Ovary (tissue), 7 donors: ENCODE measurements at regions not wholly inside any gene's neighbourhood (a gene's known extent, or its start where the extent isn't known, plus 50 kb on each side); places are given as distances from the start of the nearest gene placed in this dataset.

Experiments used
- DNase-seq, 5 donors: peaks; one replicate each; pipeline ENCODE4 v3.0.0-alpha.2; 2019 to 2020
- H3K27ac ChIP-seq, 2 donors: fragments of 200-600 bp; one replicate each; pipeline versions ENCODE4 v1.5.1 to v1.8.0; 2019 to 2022
- H3K27me3 ChIP-seq: fragments of 200-600 bp; one replicate; pipeline ENCODE4 v1.8.0; 2022
- H3K36me3 ChIP-seq: fragments of 200-600 bp; sonication (generic); one replicate; pipeline ENCODE4 v1.5.1; 2019
- H3K4me1 ChIP-seq: one replicate; pipeline ENCODE4 v1.8.1; 2013; ENCODE audit warnings: mild to moderate bottlenecking, moderate library complexity; ENCODE audit not compliant: insufficient read depth
- H3K4me3 ChIP-seq: fragments of 200-600 bp; sonication (generic); one replicate; pipeline ENCODE4 v1.5.1; 2017
- H3K9me3 ChIP-seq, 2 donors: fragments of 200-600 bp in 1 of 2; sonication (generic) in 1 of 2; one replicate each; pipeline versions ENCODE4 v1.5.1 to v1.8.1; 2013 to 2019; ENCODE audit warnings: mild to moderate bottlenecking in 1 of 2, moderate library complexity in 1 of 2
- EP300 ChIP-seq: sonication (generic); formaldehyde crosslinking; IDR thresholded peaks from one replicate; pipeline ENCODE4 v1.6.1; 2017; ENCODE audit warnings: antibody characterized with exemption
- POLR2A ChIP-seq: fragments of 450-650 bp; IDR thresholded peaks from one replicate; pipeline ENCODE4 v1.6.1; 2017; ENCODE audit warnings: antibody characterized with exemption, mild to moderate bottlenecking, moderate library complexity
- WGBS, 3 donors: extraction: QIAGEN DNeasy Blood & Tissue Kit in 1 of 3; methylation state at CpG; one replicate each; pipeline versions ENCODE4 v1.1.5 to v1.1.7; 2013 to 2017; 5-methylcytosine and 5-hydroxymethylcytosine counted together
- intact Hi-C, 4 donors: fragments of 100-400 bp; cut with DNase I; formaldehyde crosslinking; loops; one replicate each; pipeline versions ENCODE4 v1.11.0 to v1.15.1; 2022 to 2023
- TF ChIP-seq, protein P1 (sequence below), 3 donors: fragments of 450-650 bp in 2 of 3; fragments of 200-600 bp in 1 of 3; IDR thresholded peaks; one replicate each; pipeline versions ENCODE4 v1.5.1 to v1.8.0; 2016 to 2022; ENCODE audit warnings: antibody characterized with exemption in 3 of 3, mild to moderate bottlenecking in 1 of 3
- donor health status: DM: no; HTN: no; CAD: no; lungs with moderate emphysema.
- donor health status: DM: no; HTN: no; CAD: no.
- donor health status: Bipolar disorder and iron deficiency.
- donor health status: DM: no; HTN: no; CAD: no.
- donor health status: DM: yes; HTN: yes; CAD: no.

DNA sequence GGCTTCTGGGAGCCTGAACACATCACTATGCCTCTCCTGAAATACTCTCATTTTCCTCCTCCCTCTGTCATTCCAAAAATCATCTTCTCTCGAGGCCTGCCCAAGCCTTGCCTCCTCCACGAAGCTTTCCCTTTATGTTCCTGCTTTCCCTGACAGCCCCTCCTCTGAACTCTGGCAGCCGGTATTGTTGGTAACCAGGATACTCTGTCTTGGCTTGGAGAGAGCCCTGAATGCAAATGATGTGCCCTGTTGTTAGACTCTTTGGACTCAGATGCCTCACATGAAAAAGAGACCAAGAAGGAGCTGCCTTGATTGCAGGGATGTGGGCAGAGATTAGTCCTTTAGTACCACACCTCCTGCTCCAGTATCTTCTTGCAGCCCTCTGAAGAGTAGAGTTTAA lies 138.5 kb upstream of the DLX2 start:
- H3K27me3 ChIP-seq = no peaks in the 10 kb centered on the region
- H3K4me3 ChIP-seq = no peak overlapping the region
- intact Hi-C loops = no loop called here
- H3K4me1 ChIP-seq = no peaks in the 10 kb centered on the region
- no peaks in the 10 kb centered on the region for H3K36me3 ChIP-seq
- no peak overlapping the region for H3K27ac ChIP-seq
- 76 to 92% (median 81%) methylated on average over 3 of the region's 3 CpGs for WGBS, 3 donors
- no peak for DNase-seq
- H3K9me3 ChIP-seq = no peaks in the 10 kb centered on the region
- TF ChIP-seq POLR2A = no peak
- no peak for TF ChIP-seq EP300
- TF ChIP-seq, protein P1, sequence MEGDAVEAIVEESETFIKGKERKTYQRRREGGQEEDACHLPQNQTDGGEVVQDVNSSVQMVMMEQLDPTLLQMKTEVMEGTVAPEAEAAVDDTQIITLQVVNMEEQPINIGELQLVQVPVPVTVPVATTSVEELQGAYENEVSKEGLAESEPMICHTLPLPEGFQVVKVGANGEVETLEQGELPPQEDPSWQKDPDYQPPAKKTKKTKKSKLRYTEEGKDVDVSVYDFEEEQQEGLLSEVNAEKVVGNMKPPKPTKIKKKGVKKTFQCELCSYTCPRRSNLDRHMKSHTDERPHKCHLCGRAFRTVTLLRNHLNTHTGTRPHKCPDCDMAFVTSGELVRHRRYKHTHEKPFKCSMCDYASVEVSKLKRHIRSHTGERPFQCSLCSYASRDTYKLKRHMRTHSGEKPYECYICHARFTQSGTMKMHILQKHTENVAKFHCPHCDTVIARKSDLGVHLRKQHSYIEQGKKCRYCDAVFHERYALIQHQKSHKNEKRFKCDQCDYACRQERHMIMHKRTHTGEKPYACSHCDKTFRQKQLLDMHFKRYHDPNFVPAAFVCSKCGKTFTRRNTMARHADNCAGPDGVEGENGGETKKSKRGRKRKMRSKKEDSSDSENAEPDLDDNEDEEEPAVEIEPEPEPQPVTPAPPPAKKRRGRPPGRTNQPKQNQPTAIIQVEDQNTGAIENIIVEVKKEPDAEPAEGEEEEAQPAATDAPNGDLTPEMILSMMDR (IDR thresholded peaks at IDR 0.05) = no peak

DNA sequence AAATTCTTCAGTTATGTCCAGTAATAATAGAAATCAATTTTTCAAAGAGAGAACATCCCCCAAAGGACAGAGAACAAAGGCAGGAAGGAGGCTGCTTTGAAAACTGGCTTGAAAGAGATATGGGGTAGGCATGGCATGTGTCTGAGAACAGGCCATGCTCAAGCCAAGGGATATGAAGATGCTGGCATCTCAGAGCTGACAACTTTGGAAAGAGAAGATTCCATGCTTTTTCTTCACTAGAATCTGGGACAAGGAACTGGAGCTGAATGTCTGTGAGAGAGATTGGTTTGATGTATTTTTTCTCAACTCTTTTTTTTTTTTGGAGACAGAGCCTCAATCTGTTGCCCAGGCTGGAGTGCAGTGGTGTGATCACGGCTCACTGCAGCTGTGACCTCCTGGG lies 139.8 kb upstream of the DLX2 start:
- Histone ChIP-seq H3K4me1 (no peaks in the 10 kb centered on the region), H3K9me3 (no peaks in the 10 kb centered on the region), H3K4me3 (no peak overlapping the region), H3K36me3 (no peaks in the 10 kb centered on the region), H3K27ac (no peak overlapping the region), H3K27me3 (no peaks in the 10 kb centered on the region)
- TF ChIP-seq, protein P1 (IDR thresholded peaks at IDR 0.05) = no peak
- TF ChIP-seq POLR2A (no peak), EP300 (no peak)
- intact Hi-C loops = no loop called here
- DNase-seq = no peak
- whole genome bisulfite sequencing, 3 donors = 78 to 100% (median 86%) methylated on average over 1 of the region's 1 CpG

DNA sequence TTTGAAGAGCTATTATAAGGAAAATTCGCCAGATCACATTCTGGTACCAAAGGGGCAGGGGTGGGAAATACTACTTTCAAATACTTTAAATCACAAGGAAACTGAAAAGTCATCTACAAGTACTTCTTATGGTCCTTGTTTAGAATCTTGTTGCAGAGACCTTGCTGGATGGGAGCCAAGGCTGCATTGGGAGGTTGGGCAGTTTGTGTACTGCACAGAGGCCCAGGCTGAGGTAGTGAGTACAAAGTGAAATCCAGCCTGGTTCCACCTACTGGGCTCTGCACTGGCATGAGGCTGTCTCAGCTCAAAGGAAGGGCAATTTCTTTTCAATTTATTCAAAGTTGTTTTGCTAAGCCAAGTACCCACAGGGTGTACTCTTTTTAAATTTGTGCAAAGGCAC lies 140.3 kb upstream of the DLX2 start:
- Histone ChIP-seq H3K27me3 (no peaks in the 10 kb centered on the region), H3K9me3 (no peaks in the 10 kb centered on the region), H3K36me3 (no peaks in the 10 kb centered on the region), H3K4me3 (no peak overlapping the region), H3K4me1 (no peaks in the 10 kb centered on the region), H3K27ac (no peak overlapping the region)
- TF ChIP-seq POLR2A = no peak
- TF ChIP-seq, protein P1 (IDR thresholded peaks at IDR 0.05) = no peak
- TF ChIP-seq EP300 = no peak
- no peak for DNase-seq
- WGBS, 3 donors = 90 to 100% (median 100%) methylated on average over 1 of the region's 1 CpG
- intact Hi-C loops = no loop called here

DNA sequence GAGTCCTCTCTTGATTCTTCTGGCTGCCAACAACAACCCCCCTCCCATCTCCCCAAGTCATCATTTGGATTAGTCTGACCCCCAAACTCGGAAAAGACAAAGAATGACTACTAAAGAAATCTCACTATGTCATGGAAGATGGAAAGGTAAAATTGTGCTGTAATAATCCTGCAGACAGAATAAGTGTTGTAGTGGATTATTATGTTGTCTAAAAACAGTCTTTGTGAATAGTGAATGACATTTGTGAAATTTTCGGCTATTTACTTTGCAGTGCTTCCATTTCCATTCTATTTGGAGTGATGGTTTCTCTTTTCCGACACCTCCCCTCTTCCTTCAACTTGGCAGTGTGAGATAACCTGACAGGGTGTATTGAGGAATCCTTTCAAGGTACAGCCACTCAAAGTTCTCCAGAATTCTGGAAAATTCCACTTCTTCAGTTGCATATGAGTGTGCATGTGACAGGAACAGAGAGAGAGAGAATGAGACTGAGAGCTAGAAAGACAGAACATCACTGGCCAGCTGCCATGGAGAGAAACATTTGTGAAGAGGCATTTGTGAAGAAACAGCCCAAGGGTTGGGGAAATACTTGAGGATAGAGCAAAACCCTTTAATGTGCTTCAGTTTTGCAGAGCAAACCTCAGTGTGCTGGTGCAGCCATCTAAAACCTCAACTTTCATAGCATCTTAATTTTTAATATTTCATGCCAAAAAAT lies 141.9 kb upstream of the DLX2 start:
- H3K27ac ChIP-seq = no peak overlapping the region
- intact Hi-C loops = no loop called here

More for the DNA sequence above, 141.9 kb upstream of the DLX2 start:
- WGBS, 3 donors = 89 to 95% (median 90%) methylated on average over 3 of the region's 3 CpGs
- Histone ChIP-seq H3K4me3 (no peak overlapping the region), H3K9me3 (no peaks in the 10 kb centered on the region), H3K27me3 (no peaks in the 10 kb centered on the region), H3K36me3 (no peaks in the 10 kb centered on the region), H3K4me1 (no peaks in the 10 kb centered on the region)
- TF ChIP-seq, protein P1 (IDR thresholded peaks at IDR 0.05) = no peak
- no peak for TF ChIP-seq POLR2A
- no peak for TF ChIP-seq EP300
- DNase-seq = no peak
